Caco-2 (cell line): ENCODE measurements at regions not wholly inside any gene's neighbourhood (a gene's known extent, or its start where the extent isn't known, plus 50 kb on each side); places are given as distances from the start of the nearest gene placed in this dataset.

Experiments used
- BruUV-seq: library from RNA; stranded (reverse); fragments of 400-500 nt; replicated peaks from 2 replicates; lab custom pipeline; 2021; lab: Mats Ljungman, UMichigan
- CTCF ChIA-PET: fragments of 300-600 bp; sonication (Branson Sonifier 250); formaldehyde crosslinking; loops from one replicate; lab custom pipeline; 2022; ENCODE audit warnings: antibody characterized with exemption; lab: Charles Lee
- POLR2A ChIA-PET: fragments of 300-600 bp; sonication (Branson Sonifier 250); formaldehyde crosslinking; loops from one replicate; lab custom pipeline; 2022; ENCODE audit warnings: antibody characterized with exemption; lab: Charles Lee
- DNase-seq, 2 experiments: peaks; one replicate each; pipeline versions ENCODE4 v3.0.0 to v3.0.0-alpha.2; 2020 to 2022
- H3K27me3 ChIP-seq: replicated peaks from 2 replicates; pipeline ENCODE4 v1.6.0; 2011; ENCODE audit warnings: low read length; ENCODE audit not compliant: control insufficient read depth, insufficient read depth
- H3K36me3 ChIP-seq: 2 replicates; pipeline ENCODE4 v1.5.1; 2011; ENCODE audit warnings: low read length; ENCODE audit not compliant: control insufficient read depth, insufficient read depth
- H3K4me1 ChIP-seq: fragments of 250-450 bp; sonication (Bioruptor Pico); 2 replicates; pipeline ENCODE4 v1.5.1; 2020; ENCODE audit warnings: mild to moderate bottlenecking
- H3K4me3 ChIP-seq: 2 replicates; pipeline ENCODE4 v1.5.1; 2011; ENCODE audit warnings: low read depth, mild to moderate bottlenecking, control low read depth, low read length
- H3K9me3 ChIP-seq: fragments of 250-450 bp; sonication (Bioruptor Pico); 2 replicates; pipeline ENCODE4 v1.5.1; 2020; ENCODE audit warnings: mild to moderate bottlenecking, moderate library complexity
- H3K27ac Mint-ChIP-seq: one replicate; pipeline ENCODE4 v1.8.0; 2022; ENCODE audit warnings: mixed read lengths; ENCODE audit not compliant: unreplicated experiment
- H3K27me3 Mint-ChIP-seq: one replicate; pipeline ENCODE4 v1.8.0; 2022; ENCODE audit warnings: mixed read lengths; ENCODE audit not compliant: insufficient read depth, unreplicated experiment
- H3K36me3 Mint-ChIP-seq: one replicate; pipeline ENCODE4 v1.8.0; 2022; ENCODE audit warnings: mild to moderate bottlenecking, mixed read lengths; ENCODE audit not compliant: insufficient read depth, unreplicated experiment
- H3K4me1 Mint-ChIP-seq: one replicate; pipeline ENCODE4 v1.8.0; 2022; ENCODE audit warnings: low read depth, mixed read lengths; ENCODE audit not compliant: unreplicated experiment
- H3K4me3 Mint-ChIP-seq: one replicate; pipeline ENCODE4 v1.8.0; 2022; ENCODE audit warnings: mild to moderate bottlenecking, moderate library complexity, mixed read lengths; ENCODE audit not compliant: unreplicated experiment
- H3K9me3 Mint-ChIP-seq: one replicate; pipeline ENCODE4 v1.8.0; 2022; ENCODE audit warnings: mixed read lengths; ENCODE audit not compliant: unreplicated experiment
- intact Hi-C: fragments of 100-400 bp; cut with micrococcal nuclease; formaldehyde crosslinking; loops from one replicate; pipeline ENCODE4 v1.10.0; 2022; ENCODE audit not compliant: unreplicated experiment
- TF ChIP-seq, protein P1 (sequence below), 2 experiments: fragments of 200-600 bp in 1 of 2; IDR thresholded peaks; 1 replicate in 1 of 2; 2 replicates in 1 of 2; pipeline versions ENCODE4 v1.5.1 to v1.8.0; 2011 to 2022; ENCODE audit warnings: antibody characterized with exemption in 1 of 2, control low read depth in 1 of 2, inconsistent platforms in 1 of 2, low read depth in 1 of 2, low read length in 1 of 2, mild to moderate bottlenecking in 1 of 2, moderate library complexity in 1 of 2; ENCODE audit not compliant: insufficient read depth in 1 of 2, severe bottlenecking in 1 of 2, unreplicated experiment in 1 of 2

DNA sequence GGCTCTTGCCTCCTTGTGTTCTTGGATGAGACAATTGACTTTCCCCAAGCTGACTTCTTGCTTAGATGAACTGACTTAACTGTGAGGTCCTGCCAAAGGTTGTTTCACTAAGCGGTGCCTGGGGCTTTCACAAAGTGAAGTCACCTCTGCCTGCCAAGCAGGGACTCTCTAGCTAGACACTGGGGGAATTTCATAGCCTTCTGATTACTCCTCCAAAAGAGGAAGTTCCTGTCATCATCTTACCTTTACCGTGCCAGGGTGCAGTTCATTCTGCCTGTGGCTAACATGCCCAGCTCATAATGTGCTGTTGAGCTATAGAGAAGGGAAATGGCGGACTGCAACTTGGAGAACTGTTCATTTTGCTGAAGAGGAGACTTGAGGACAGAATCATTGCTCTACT lies 472.0 kb upstream of the WWC1 start:
- Mint-ChIP-seq H3K36me3 (no peaks in the 10 kb centered on the region), H3K27ac (no peak overlapping the region), H3K9me3 (no peaks in the 10 kb centered on the region), H3K4me3 (no peak overlapping the region), H3K27me3 (no peaks in the 10 kb centered on the region), H3K4me1 (peaks cover 9% of the 10 kb centered on the region)
- no peaks in the 10 kb centered on the region for H3K27me3 ChIP-seq
- TF ChIP-seq, protein P1, sequence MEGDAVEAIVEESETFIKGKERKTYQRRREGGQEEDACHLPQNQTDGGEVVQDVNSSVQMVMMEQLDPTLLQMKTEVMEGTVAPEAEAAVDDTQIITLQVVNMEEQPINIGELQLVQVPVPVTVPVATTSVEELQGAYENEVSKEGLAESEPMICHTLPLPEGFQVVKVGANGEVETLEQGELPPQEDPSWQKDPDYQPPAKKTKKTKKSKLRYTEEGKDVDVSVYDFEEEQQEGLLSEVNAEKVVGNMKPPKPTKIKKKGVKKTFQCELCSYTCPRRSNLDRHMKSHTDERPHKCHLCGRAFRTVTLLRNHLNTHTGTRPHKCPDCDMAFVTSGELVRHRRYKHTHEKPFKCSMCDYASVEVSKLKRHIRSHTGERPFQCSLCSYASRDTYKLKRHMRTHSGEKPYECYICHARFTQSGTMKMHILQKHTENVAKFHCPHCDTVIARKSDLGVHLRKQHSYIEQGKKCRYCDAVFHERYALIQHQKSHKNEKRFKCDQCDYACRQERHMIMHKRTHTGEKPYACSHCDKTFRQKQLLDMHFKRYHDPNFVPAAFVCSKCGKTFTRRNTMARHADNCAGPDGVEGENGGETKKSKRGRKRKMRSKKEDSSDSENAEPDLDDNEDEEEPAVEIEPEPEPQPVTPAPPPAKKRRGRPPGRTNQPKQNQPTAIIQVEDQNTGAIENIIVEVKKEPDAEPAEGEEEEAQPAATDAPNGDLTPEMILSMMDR (IDR thresholded peaks at IDR 0.05; ENCODE audit: insufficient read depth in 1 of 2, low read depth in 1 of 2, low read length in 1 of 2, severe bottlenecking in 1 of 2, unreplicated experiment in 1 of 2): no peak
- 0 out of 2 replicates have a peak, but pooled peaks cover 3% of the 10 kb centered on the region for H3K9me3 ChIP-seq
- intact Hi-C loops: no loop called here
- no peak overlapping the region for H3K4me3 ChIP-seq
- H3K4me1 ChIP-seq: no peaks in the 10 kb centered on the region
- no peaks in the 10 kb centered on the region for H3K36me3 ChIP-seq
- CTCF ChIA-PET: no interaction called here
- POLR2A ChIA-PET: no interaction called here
- no peak for DNase-seq
- BruUV-seq: no TSS peak

DNA sequence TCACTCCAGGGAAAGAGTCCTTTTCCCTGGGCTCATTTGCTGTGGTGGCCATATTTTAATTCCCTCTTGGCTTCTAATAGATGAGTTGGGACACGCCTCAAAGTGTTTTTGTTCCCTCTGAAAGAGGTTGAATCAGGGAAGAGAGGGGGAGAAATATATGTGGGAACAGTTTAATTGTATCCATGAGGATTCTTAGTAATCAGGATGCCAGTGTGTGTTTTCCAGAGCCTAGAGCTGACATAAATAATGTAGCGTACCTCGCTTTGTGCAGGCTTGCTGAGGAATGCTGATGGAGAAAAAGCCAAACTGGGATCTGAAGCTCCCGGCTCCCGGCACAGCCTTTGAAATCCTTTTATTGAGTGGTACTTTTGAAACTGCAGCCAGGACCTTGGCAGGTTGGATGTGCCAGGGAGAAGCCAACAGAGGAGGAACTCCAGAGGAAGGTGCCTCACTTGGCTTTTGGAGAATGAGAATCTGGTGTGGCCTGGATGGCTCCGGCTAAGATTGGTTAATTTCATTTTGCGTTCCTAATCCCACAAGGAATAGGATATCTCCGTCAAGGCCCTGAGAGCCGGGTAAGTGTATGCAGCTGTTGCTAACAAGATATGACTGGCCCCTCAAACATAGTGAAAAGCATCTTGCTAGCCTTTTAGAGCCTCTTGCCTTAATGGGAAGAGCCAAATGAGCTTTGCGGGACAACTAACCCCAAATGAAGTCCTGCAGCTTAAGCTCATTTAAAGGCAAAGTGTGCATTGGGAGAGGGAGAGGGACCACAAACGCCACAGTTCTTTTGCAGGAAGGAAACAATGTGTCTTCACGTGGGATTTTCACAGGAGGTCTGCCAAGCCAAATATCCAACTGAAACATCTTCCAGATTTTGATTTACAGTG lies 471.1 kb upstream of the WWC1 start:
- H3K27me3 ChIP-seq: no peaks in the 10 kb centered on the region
- no peaks in the 10 kb centered on the region for H3K4me1 ChIP-seq
- ChIA-PET CTCF (no interaction called here), POLR2A (no interaction called here)
- intact Hi-C loops: no loop called here
- Mint-ChIP-seq H3K4me1 (peaks cover 9% of the 10 kb centered on the region), H3K27me3 (no peaks in the 10 kb centered on the region), H3K9me3 (no peaks in the 10 kb centered on the region), H3K4me3 (no peak overlapping the region), H3K36me3 (no peaks in the 10 kb centered on the region), H3K27ac (no peak overlapping the region)
- H3K4me3 ChIP-seq: no peak overlapping the region
- TF ChIP-seq, protein P1 (IDR thresholded peaks at IDR 0.05; ENCODE audit: insufficient read depth in 1 of 2, low read depth in 1 of 2, low read length in 1 of 2, severe bottlenecking in 1 of 2, unreplicated experiment in 1 of 2): no peak
- no peak for DNase-seq
- H3K9me3 ChIP-seq: 0 out of 2 replicates have a peak, but pooled peaks cover 3% of the 10 kb centered on the region
- no TSS peak for BruUV-seq
- no peaks in the 10 kb centered on the region for H3K36me3 ChIP-seq

DNA sequence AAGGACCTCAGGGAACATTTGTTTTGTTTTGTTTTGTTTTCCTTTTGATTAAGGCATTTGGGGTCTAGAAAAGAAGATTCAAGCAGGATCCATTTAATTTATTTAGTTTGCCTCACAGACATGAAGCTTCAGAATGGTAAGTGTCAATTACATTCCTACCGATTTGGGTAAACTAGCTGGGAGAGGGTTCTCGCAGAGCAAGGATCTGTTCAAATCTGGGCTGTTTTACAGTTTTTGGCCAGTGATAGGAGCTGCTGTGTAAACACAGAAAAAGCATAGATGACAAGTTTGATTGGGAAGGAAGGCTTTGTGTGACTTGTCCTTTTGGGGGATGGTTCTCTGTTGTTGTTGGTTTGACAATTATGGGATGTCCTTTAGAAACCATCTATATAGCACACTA lies 470.3 kb upstream of the WWC1 start:
- no peak for DNase-seq
- H3K27me3 ChIP-seq: no peaks in the 10 kb centered on the region
- Mint-ChIP-seq H3K27ac (no peak overlapping the region), H3K36me3 (no peaks in the 10 kb centered on the region), H3K27me3 (no peaks in the 10 kb centered on the region), H3K4me3 (no peak overlapping the region), H3K4me1 (peaks cover 9% of the 10 kb centered on the region), H3K9me3 (no peaks in the 10 kb centered on the region)
- BruUV-seq: no TSS peak
- H3K36me3 ChIP-seq: no peaks in the 10 kb centered on the region
- H3K4me1 ChIP-seq: no peaks in the 10 kb centered on the region
- H3K4me3 ChIP-seq: no peak overlapping the region
- TF ChIP-seq, protein P1 (IDR thresholded peaks at IDR 0.05; ENCODE audit: insufficient read depth in 1 of 2, low read depth in 1 of 2, low read length in 1 of 2, severe bottlenecking in 1 of 2, unreplicated experiment in 1 of 2): no peak
- ChIA-PET CTCF (no interaction called here), POLR2A (no interaction called here)
- 0 out of 2 replicates have a peak, but pooled peaks cover 2% of the 10 kb centered on the region for H3K9me3 ChIP-seq
- intact Hi-C loops: no loop called here
